Endothelial cell of umbilical vein (primary cell): ENCODE measurements at regions not wholly inside any gene's neighbourhood (a gene's known extent, or its start where the extent isn't known, plus 50 kb on each side); places are given as distances from the start of the nearest gene placed in this dataset.

ENCODE experiments used
- BruUV-seq: library from RNA; stranded (reverse); fragments of 400-500 nt; replicated peaks from 2 replicates; lab custom pipeline; 2021; lab: Mats Ljungman, UMichigan
- CTCF ChIA-PET: fragments of 300-600, 350-600 bp; sonication (Branson Sonifier 250); formaldehyde crosslinking; loops from one replicate; lab custom pipeline; 2021; ENCODE audit warnings: antibody characterized with exemption, inconsistent platforms; lab: Charles Lee
- POLR2A ChIA-PET: fragments of 300-600, 350-600 bp; sonication (Branson Sonifier 250); formaldehyde crosslinking; loops from one replicate; lab custom pipeline; 2021; ENCODE audit warnings: antibody characterized with exemption, inconsistent platforms; lab: Charles Lee
- DNase-seq: peaks from one replicate; pipeline ENCODE4 v3.0.0-alpha.2; 2011; ENCODE audit warnings: low read depth, low spot score
- FAIRE-seq: peaks from 2 replicates; lab custom pipeline; 2011; peaks lifted over from hg19 to GRCh38; lab: Jason Lieb, UNC
- H2AFZ ChIP-seq: 2 replicates; pipeline ENCODE4 v1.6.0; 2012; ENCODE audit warnings: low read depth, low read length, control low read depth, inconsistent platforms
- H3K27ac ChIP-seq: 2 replicates; pipeline ENCODE4 v1.5.1; 2011; ENCODE audit warnings: low read depth, mild to moderate bottlenecking, control low read depth, low read length, moderate library complexity; ENCODE audit not compliant: insufficient read depth
- H3K27me3 ChIP-seq, 2 experiments: 2 replicates each; pipeline versions ENCODE4 v1.6.0 to v1.6.1; 2011; ENCODE audit warnings: low read length in 2 of 2, mixed read lengths in 1 of 2; ENCODE audit not compliant: control insufficient read depth in 2 of 2, insufficient read depth in 2 of 2
- H3K36me3 ChIP-seq, 2 experiments: 2 replicates in 1 of 2; 3 replicates in 1 of 2; pipeline ENCODE4 v1.5.1; 2011; ENCODE audit warnings: low read length in 2 of 2, mild to moderate bottlenecking in 1 of 2, moderate library complexity in 1 of 2; ENCODE audit not compliant: control insufficient read depth in 2 of 2, insufficient read depth in 2 of 2; ENCODE audit errors: extremely low read depth in 1 of 2
- H3K4me1 ChIP-seq: 3 replicates; pipeline ENCODE4 v1.5.1; 2011; ENCODE audit warnings: mild to moderate bottlenecking, low read length; ENCODE audit not compliant: control insufficient read depth, insufficient read depth; ENCODE audit errors: extremely low read depth
- H3K4me2 ChIP-seq: 2 replicates; pipeline ENCODE4 v1.6.1; 2011; ENCODE audit warnings: low read length, control low read depth, mixed read lengths; ENCODE audit not compliant: insufficient read depth
- H3K4me3 ChIP-seq, 3 experiments: fragments of 200-600 bp in 1 of 3; sonication (generic), shearing (Covaris generic) in 1 of 3; replicated peaks in 1 of 3; 2 replicates each; pipeline ENCODE4 v1.5.1; 2011 to 2016; ENCODE audit warnings: control low read depth in 3 of 3, low read length in 3 of 3, mild to moderate bottlenecking in 2 of 3, inconsistent platforms in 1 of 3, low read depth in 1 of 3, moderate library complexity in 1 of 3; ENCODE audit not compliant: insufficient read depth in 1 of 3
- H3K79me2 ChIP-seq: 2 replicates; pipeline ENCODE4 v1.6.0; 2012; ENCODE audit warnings: low read length, inconsistent platforms; ENCODE audit not compliant: control insufficient read depth, insufficient read depth
- H3K9ac ChIP-seq: replicated peaks from 2 replicates; pipeline ENCODE3; 2011; ENCODE audit warnings: low read length, control low read depth; ENCODE audit not compliant: insufficient read depth; ENCODE audit errors: extremely low read depth
- H3K9me1 ChIP-seq: replicated peaks from 3 replicates; pipeline ENCODE4 v1.6.0; 2011; ENCODE audit warnings: mild to moderate bottlenecking, low read length; ENCODE audit not compliant: control insufficient read depth, insufficient read depth; ENCODE audit errors: extremely low read depth
- H3K9me3 ChIP-seq: replicated peaks from 2 replicates; pipeline ENCODE4 v1.5.1; 2012; ENCODE audit warnings: low read length, inconsistent platforms; ENCODE audit not compliant: control insufficient read depth, insufficient read depth
- H4K20me1 ChIP-seq: replicated peaks from 2 replicates; pipeline ENCODE3; 2011; ENCODE audit warnings: mild to moderate bottlenecking, low read length; ENCODE audit not compliant: control insufficient read depth, insufficient read depth; ENCODE audit errors: extremely low read depth
- POLR2A ChIP-seq: IDR thresholded peaks from 2 replicates; pipeline ENCODE4 v1.6.1; 2012; ENCODE audit warnings: low read depth, mild to moderate bottlenecking, control low read depth, low read length
- dilution Hi-C: fragments of 300-500 bp; cut with MboI; formaldehyde crosslinking; loops from one replicate; pipeline ENCODE4 v1.15.0; 2019; ENCODE audit warnings: low sequenced_read_pairs; ENCODE audit not compliant: extremely low pct_ligation_motif_present
- intact Hi-C: fragments of 100-400 bp; cut with micrococcal nuclease; formaldehyde crosslinking; loops from one replicate; pipeline ENCODE4 v1.10.0; 2022

- no peaks in the 10 kb centered on the region for H3K79me2 ChIP-seq
- BruUV-seq = no TSS peak
- H4K20me1 ChIP-seq = no peaks in the 10 kb centered on the region
- TF ChIP-seq POLR2A = no peak
- H3K9me3 ChIP-seq = no peaks in the 10 kb centered on the region
- no peak overlapping the region for H3K9ac ChIP-seq
- no peak overlapping the region for H3K27ac ChIP-seq
- H3K4me3 ChIP-seq = no peak overlapping the region
- no peak overlapping the region for H2AFZ ChIP-seq
- no peaks in the 10 kb centered on the region for H3K4me1 ChIP-seq
- DNase-seq (no peak), FAIRE-seq (no peak)
- no peak overlapping the region for H3K4me2 ChIP-seq
- intact Hi-C loops (no loop called here), dilution Hi-C loops (no loop called here)
- peaks cover 0 to 1% of the 10 kb centered on the region in 2 experiments for H3K27me3 ChIP-seq
- H3K9me1 ChIP-seq = no peaks in the 10 kb centered on the region
- CTCF ChIA-PET = no interaction called here
- POLR2A ChIA-PET = no interaction called here
- no peaks in the 10 kb centered on the region for H3K36me3 ChIP-seq
These were observed 60.5 kb upstream of the PUM3 start for GRCh38 chr9:2904242-2904930.
